GM18505 (cell line): ENCODE measurements at regions not wholly inside any gene's neighbourhood (a gene's known extent, or its start where the extent isn't known, plus 50 kb on each side); places are given as distances from the start of the nearest gene placed in this dataset.
"Not testable (repeated sequence)": the region's sequence is repeated elsewhere in the genome, so short reads cannot be mapped to it uniquely, and the experiment has no call there.

Source experiments
- ATAC-seq: cut with Tn5 transposase; IDR thresholded peaks from one replicate; pipeline ENCODE4 v1.9.1; 2021; ENCODE audit not compliant: unreplicated experiment
- POLR2A ChIP-seq: IDR thresholded peaks from 4 replicates; pipeline ENCODE4 v1.6.1; 2011; ENCODE audit warnings: borderline replicate concordance; ENCODE audit not compliant: insufficient read depth, insufficient read length; ENCODE audit errors: extremely low read depth

GRCh38 chr7:3146571-3147226 is 103.0 kb upstream of the CARD11 start:
- ATAC-seq: no peak

GRCh38 chr7:3148471-3148870 is 104.8 kb upstream of the CARD11 start:
- not testable (repeated sequence) for ATAC-seq

More at GRCh38 chr7:3146571-3147226, 103.0 kb upstream of the CARD11 start:
- no peak for TF ChIP-seq POLR2A

- ATAC-seq: no peak
- TF ChIP-seq POLR2A: no peak
Observed at GRCh38 chr7:3149231-3149995, 105.7 kb upstream of the CARD11 start.

- ATAC-seq: no peak
- TF ChIP-seq POLR2A: no peak
Observed at GRCh38 chr7:3150027-3150426, 106.4 kb upstream of the CARD11 start.

GRCh38 chr7:3151784-3152183 is 108.1 kb upstream of the CARD11 start:
- ATAC-seq: no peak
- no peak for TF ChIP-seq POLR2A

- no peak for ATAC-seq
- TF ChIP-seq POLR2A: no peak
Observed at GRCh38 chr7:3152714-3153113, 109.0 kb upstream of the CARD11 start.

- TF ChIP-seq POLR2A: no peak
- no peak for ATAC-seq
Observed at GRCh38 chr7:3153118-3153517, 109.5 kb upstream of the CARD11 start.

- no peak for ATAC-seq
- TF ChIP-seq POLR2A: no peak
Observed at GRCh38 chr7:3154317-3154716, 110.7 kb upstream of the CARD11 start.

GRCh38 chr7:3154881-3155494 is 111.3 kb upstream of the CARD11 start:
- ATAC-seq: no peak
- TF ChIP-seq POLR2A: no peak

- ATAC-seq: no peak
- TF ChIP-seq POLR2A: no peak
Observed at GRCh38 chr7:3156508-3156907, 112.8 kb upstream of the CARD11 start.

- no peak for ATAC-seq
Observed at GRCh38 chr7:3157566-3158287, 114.1 kb upstream of the CARD11 start.

GRCh38 chr7:3158341-3158760 is 114.7 kb upstream of the CARD11 start:
- no peak for ATAC-seq
- TF ChIP-seq POLR2A: no peak

More at GRCh38 chr7:3157566-3158287, 114.1 kb upstream of the CARD11 start:
- no peak for TF ChIP-seq POLR2A

- no peak for ATAC-seq
- no peak for TF ChIP-seq POLR2A
Observed at GRCh38 chr7:3159039-3159438, 115.4 kb upstream of the CARD11 start.
